GM12875 (cell line): ENCODE measurements at regions not wholly inside any gene's neighbourhood (a gene's known extent, or its start where the extent isn't known, plus 50 kb on each side); places are given as distances from the start of the nearest gene placed in this dataset.

ENCODE experiments used
- H3K4me3 ChIP-seq: one replicate; pipeline ENCODE4 v1.5.1; 2011; ENCODE audit warnings: low read depth, low read length, control low read depth
- TF ChIP-seq, protein P1 (sequence below): IDR thresholded peaks from 2 replicates; pipeline ENCODE4 v1.5.1; 2011; ENCODE audit warnings: low read depth, mild to moderate bottlenecking, control low read depth, inconsistent platforms, low read length, moderate library complexity, borderline replicate concordance; ENCODE audit not compliant: insufficient read depth

DNA sequence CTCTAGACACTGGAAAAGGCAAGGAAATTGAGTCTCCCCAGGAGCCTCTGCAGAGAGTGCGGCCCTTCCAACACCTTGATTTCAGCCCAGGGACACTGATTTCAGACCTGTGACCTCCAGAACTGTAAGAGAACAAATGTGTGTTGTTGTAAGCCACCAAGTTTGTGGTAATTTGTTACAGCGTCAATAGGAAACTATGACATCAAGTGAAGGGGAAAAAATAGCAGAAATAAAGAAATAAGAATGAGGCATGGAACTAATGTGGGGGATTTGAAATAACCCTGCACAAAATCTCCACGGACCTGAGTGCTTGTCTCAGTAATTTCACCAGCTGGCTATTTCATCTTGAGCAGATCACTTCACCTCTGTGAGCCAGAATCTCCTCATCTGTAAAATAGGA lies 227.8 kb upstream of the JUN start:
- TF ChIP-seq, protein P1, sequence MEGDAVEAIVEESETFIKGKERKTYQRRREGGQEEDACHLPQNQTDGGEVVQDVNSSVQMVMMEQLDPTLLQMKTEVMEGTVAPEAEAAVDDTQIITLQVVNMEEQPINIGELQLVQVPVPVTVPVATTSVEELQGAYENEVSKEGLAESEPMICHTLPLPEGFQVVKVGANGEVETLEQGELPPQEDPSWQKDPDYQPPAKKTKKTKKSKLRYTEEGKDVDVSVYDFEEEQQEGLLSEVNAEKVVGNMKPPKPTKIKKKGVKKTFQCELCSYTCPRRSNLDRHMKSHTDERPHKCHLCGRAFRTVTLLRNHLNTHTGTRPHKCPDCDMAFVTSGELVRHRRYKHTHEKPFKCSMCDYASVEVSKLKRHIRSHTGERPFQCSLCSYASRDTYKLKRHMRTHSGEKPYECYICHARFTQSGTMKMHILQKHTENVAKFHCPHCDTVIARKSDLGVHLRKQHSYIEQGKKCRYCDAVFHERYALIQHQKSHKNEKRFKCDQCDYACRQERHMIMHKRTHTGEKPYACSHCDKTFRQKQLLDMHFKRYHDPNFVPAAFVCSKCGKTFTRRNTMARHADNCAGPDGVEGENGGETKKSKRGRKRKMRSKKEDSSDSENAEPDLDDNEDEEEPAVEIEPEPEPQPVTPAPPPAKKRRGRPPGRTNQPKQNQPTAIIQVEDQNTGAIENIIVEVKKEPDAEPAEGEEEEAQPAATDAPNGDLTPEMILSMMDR: no peak
- H3K4me3 ChIP-seq: no peak overlapping the region

DNA sequence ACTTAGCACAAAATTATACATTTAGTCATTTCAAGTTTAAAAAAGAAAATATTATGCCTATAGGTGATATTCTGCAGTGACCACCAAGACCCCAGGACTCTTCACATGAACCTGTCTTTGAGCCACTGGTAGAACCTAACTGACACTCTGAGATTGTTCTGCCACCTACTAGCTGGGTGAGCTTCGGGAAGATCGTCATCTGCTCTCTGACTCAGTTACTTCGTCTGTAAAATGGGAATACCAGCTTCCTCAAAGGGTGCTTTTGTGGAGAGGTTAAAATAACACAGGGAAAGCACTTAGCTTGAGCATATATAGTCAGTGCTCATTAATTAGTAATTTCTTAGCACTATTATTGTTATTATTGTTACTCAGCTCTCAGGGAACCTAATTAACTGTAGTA lies 228.5 kb upstream of the JUN start:
- H3K4me3 ChIP-seq: no peak overlapping the region
- TF ChIP-seq, protein P1: no peak

DNA sequence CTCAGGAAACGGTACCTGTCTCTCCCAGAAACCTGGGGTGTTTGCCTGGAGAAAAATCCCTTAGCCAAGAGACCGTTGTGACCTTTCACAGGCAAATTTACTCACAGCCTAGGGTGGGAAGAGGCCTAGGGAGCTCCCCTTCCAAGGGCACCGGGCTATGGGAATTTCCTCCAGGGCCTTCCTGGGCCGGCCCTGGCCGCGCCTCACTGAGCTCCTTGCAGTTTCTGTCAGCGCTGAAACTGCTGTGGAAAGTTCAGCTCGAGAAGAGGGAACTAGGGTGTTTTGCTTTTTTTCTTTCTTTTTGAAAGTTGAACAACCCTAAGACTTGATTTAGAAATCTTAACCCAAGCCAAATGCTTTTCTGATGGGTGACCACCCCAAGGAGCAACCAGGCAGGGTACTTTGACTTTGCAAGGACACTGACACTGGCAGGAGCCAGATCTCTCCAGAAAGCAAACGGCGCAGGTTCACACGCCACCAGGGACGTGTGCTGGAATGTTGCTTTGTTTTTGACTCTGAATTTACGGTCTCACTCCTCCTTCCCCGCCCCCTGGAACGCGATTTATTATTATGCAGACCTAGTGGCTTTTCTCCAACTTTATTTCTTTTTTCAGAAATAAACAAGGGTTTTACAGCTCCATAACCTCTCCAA lies 229.6 kb upstream of the JUN start:
- H3K4me3 ChIP-seq: peak overlapping the region; percentile 33

DNA sequence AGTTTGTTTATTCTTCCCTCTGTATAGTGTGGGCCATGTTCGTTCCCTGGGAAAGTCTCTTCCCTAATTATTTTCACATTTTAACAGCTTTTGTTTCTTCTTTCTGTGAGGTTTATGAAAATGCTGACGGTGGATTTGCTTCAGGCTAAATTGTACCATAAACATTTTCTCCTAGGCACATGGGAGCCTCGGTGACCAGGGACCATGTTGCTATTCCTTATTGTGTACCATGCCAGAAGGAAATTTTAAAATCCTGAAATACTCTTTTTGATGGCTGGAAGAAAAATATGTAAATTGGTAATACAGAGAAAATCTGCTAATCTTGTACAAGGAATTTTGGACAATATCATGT lies 230.1 kb upstream of the JUN start:
- TF ChIP-seq, protein P1: no peak
- no peak overlapping the region for H3K4me3 ChIP-seq

More for the DNA sequence above, 229.6 kb upstream of the JUN start:
- TF ChIP-seq, protein P1: no peak

DNA sequence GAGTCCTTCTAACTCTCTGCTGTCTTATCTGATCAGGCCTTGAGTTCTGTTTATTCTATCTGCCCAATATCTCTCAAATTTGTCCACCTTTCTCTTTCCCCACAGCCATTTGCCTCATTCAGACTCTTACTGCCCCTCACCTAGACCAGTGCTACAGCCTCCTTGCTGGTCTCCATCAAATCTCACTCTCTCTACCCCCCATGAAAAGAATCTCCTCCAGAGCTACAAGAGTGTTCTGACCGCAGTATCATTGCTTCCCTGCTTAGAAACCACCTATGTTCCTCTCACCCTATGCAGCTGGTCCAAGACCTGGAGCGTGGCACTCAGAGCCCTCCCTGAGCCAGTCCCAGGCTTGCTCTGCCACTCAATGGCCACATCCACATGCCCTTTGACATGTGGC lies 231.0 kb upstream of the JUN start:
- TF ChIP-seq, protein P1: no peak
- no peak overlapping the region for H3K4me3 ChIP-seq

DNA sequence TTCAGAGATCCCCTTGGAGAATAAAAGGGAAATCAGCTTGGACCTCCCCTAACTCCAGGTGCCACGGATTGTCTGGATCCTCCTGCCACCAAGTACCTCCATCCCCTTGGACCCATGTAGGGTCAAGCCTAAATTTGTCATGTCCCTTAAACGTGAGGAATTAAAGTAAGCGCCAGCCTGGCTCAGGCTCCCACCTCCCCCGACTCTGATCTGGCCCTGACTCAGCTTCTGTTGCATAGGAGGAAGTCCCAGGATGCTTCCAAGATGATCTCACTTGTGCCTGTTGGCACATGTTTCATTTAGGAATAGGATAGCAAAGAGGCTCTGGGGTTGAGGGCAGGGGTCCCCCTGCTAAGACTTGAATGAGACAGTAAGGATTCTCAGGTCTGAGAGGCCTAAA lies 231.9 kb upstream of the JUN start:
- H3K4me3 ChIP-seq: no peak overlapping the region
- TF ChIP-seq, protein P1: no peak

DNA sequence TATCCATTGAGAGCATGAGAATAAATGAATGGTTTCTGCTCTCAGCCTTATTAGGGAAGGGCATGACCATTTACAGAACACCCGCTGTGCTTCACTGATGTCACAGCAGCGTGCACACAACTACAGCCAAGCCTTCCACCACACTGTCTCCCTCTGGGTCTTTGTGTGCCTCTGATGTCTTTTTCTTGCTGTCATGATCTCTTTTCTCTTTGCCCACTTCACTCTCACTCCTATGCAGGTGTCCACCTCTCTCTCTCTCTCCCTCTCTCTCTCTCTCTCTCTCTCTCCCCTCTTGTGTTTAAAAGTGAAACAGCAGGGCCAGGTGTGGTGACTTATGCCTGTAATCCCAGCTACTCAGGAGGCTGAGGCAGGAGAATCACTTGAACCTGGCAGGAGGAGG lies 232.5 kb upstream of the JUN start:
- H3K4me3 ChIP-seq: no peak overlapping the region
- TF ChIP-seq, protein P1: 0 out of 2 replicates have a peak, but pooled peaks have one; percentile 9
